ENCODE measurements at regions not wholly inside any gene's neighbourhood (a gene's known extent, or its start where the extent isn't known, plus 50 kb on each side); places are given as distances from the start of the nearest gene placed in this dataset.
"Not testable (repeated sequence)": the region's sequence is repeated elsewhere in the genome, so short reads cannot be mapped to it uniquely, and the experiment has no call there.

GRCh38 chr17:30578015-30578717 lies 101.0 kb downstream of the GOSR1 start:
- DNase-seq, result not testable (repeated sequence)
